ENCODE measurements at regions not wholly inside any gene's neighbourhood (a gene's known extent, or its start where the extent isn't known, plus 50 kb on each side); places are given as distances from the start of the nearest gene placed in this dataset.

GRCh38 chr14:85865701-85866100 lies 335.8 kb downstream of the FLRT2 start:
- TF ChIP-seq CTCF (IDR thresholded peaks at IDR 0.05) (no peak), EZH2phosphoT487 (IDR thresholded peaks at IDR 0.05) (no peak), EZH2 (IDR thresholded peaks at IDR 0.05) (no peak)

Data from neural progenitor cell (in vitro differentiated cells).